ENCODE measurements at regions not wholly inside any gene's neighbourhood (a gene's known extent, or its start where the extent isn't known, plus 50 kb on each side); places are given as distances from the start of the nearest gene placed in this dataset.

DNA sequence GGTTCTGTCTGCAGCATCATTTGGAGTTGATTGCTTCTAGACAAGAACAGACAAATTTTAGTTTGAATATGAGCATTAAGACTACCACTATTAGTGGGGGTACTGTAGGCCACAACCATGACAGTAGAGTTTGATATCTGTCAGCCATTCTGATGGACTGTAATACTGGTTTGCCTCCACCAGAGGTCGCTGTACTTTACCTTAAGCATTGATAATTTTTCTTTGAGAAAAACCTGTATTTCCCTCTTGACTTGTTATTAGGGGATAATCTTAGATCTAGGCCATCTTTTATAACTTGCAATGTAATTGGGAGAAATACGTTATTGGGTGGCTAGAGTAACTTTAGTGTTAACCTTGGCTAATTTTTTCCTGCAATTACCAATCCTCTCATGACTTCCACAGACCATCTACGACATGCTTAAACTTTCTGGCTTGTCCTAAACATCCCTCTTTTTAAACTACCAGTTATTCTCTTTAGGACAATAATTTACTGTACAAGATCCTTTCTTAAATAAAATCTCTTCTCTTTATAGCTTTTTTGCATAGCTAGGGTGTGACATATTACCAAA lies 562.4 kb downstream of the MAGEB5 start:
- TF ChIP-seq TEAD4 (IDR thresholded peaks at IDR 0.05) (no peak), CEBPB (IDR thresholded peaks at IDR 0.05) (no peak), EP300 (IDR thresholded peaks at IDR 0.05; ENCODE audit: borderline replicate concordance) (no peak), CREB1 (IDR thresholded peaks at IDR 0.05; ENCODE audit: low read depth) (no peak), RAD21 (IDR thresholded peaks at IDR 0.05; ENCODE audit: low read depth) (no peak), YY1 (IDR thresholded peaks at IDR 0.05; ENCODE audit: low read depth) (no peak), NFIC (IDR thresholded peaks at IDR 0.05) (no peak)
- TF ChIP-seq, protein P1, sequence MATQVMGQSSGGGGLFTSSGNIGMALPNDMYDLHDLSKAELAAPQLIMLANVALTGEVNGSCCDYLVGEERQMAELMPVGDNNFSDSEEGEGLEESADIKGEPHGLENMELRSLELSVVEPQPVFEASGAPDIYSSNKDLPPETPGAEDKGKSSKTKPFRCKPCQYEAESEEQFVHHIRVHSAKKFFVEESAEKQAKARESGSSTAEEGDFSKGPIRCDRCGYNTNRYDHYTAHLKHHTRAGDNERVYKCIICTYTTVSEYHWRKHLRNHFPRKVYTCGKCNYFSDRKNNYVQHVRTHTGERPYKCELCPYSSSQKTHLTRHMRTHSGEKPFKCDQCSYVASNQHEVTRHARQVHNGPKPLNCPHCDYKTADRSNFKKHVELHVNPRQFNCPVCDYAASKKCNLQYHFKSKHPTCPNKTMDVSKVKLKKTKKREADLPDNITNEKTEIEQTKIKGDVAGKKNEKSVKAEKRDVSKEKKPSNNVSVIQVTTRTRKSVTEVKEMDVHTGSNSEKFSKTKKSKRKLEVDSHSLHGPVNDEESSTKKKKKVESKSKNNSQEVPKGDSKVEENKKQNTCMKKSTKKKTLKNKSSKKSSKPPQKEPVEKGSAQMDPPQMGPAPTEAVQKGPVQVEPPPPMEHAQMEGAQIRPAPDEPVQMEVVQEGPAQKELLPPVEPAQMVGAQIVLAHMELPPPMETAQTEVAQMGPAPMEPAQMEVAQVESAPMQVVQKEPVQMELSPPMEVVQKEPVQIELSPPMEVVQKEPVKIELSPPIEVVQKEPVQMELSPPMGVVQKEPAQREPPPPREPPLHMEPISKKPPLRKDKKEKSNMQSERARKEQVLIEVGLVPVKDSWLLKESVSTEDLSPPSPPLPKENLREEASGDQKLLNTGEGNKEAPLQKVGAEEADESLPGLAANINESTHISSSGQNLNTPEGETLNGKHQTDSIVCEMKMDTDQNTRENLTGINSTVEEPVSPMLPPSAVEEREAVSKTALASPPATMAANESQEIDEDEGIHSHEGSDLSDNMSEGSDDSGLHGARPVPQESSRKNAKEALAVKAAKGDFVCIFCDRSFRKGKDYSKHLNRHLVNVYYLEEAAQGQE (IDR thresholded peaks at IDR 0.05; ENCODE audit: low read depth): no peak
- TF ChIP-seq, protein P2, sequence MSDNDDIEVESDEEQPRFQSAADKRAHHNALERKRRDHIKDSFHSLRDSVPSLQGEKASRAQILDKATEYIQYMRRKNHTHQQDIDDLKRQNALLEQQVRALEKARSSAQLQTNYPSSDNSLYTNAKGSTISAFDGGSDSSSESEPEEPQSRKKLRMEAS (IDR thresholded peaks at IDR 0.05): no peak

Data from Ishikawa (cell line).